SK-N-SH treated with all-trans-retinoic acid at 6 μM for 48 hours (cell line): ENCODE measurements at regions not wholly inside any gene's neighbourhood (a gene's known extent, or its start where the extent isn't known, plus 50 kb on each side); places are given as distances from the start of the nearest gene placed in this dataset.

ENCODE experiments used
- ATAC-seq: fragments of 200-7000 bp; cut with Tn5 transposase; 3 replicates; pipeline ENCODE4 v1.9.1; 2020; ENCODE audit warnings: mild to moderate bottlenecking, moderate library complexity
- BACH2 ChIP-seq: fragments of 250-450 bp; sonication (Bioruptor Pico); IDR thresholded peaks from 2 replicates; pipeline ENCODE4 v1.9.0; 2021; ENCODE audit warnings: mild to moderate bottlenecking, borderline replicate concordance
- CSDC2 ChIP-seq: fragments of 250-450 bp; sonication (Bioruptor Pico); IDR thresholded peaks from 2 replicates; pipeline ENCODE4 v1.5.0; 2020; ENCODE audit warnings: mild to moderate bottlenecking, moderate library complexity
- ESRRG ChIP-seq: fragments of 250-450 bp; sonication (Bioruptor Pico); IDR thresholded peaks from 2 replicates; pipeline ENCODE4 v1.6.1; 2021; ENCODE audit warnings: mild to moderate bottlenecking
- GLIS3 ChIP-seq: fragments of 250-450 bp; sonication (Bioruptor Pico); IDR thresholded peaks from 2 replicates; pipeline ENCODE4 v1.5.0; 2020; ENCODE audit warnings: mild to moderate bottlenecking, moderate library complexity
- ISL1 ChIP-seq: fragments of 250-450 bp; sonication (Bioruptor Pico); IDR thresholded peaks from 2 replicates; pipeline ENCODE4 v2.1.2; 2022; ENCODE audit warnings: mild to moderate bottlenecking, moderate library complexity
- OSR1 ChIP-seq: fragments of 250-450 bp; sonication (Bioruptor Pico); IDR thresholded peaks from 2 replicates; pipeline ENCODE4 v1.8.0; 2022; ENCODE audit warnings: moderate library complexity, mild to moderate bottlenecking, inconsistent platforms
- PPARA ChIP-seq: fragments of 250-450 bp; sonication (Bioruptor Pico); IDR thresholded peaks from 2 replicates; pipeline ENCODE4 v1.5.0; 2020; ENCODE audit warnings: mild to moderate bottlenecking, borderline replicate concordance
- RARB ChIP-seq: fragments of 250-450 bp; sonication (Bioruptor Pico); IDR thresholded peaks from 2 replicates; pipeline ENCODE4 v1.8.0; 2021; ENCODE audit warnings: mild to moderate bottlenecking, moderate library complexity
- SNAI2 ChIP-seq: fragments of 250-450 bp; sonication (Bioruptor Pico); IDR thresholded peaks from 2 replicates; pipeline ENCODE4 v1.5.0; 2020; ENCODE audit warnings: mild to moderate bottlenecking, moderate library complexity
- TCF4 ChIP-seq: fragments of 250-450 bp; sonication (Bioruptor Pico); IDR thresholded peaks from 2 replicates; pipeline ENCODE4 v1.8.0; 2021; ENCODE audit warnings: mild to moderate bottlenecking, moderate library complexity, borderline replicate concordance
- TOX ChIP-seq: fragments of 250-450 bp; sonication (Bioruptor Pico); IDR thresholded peaks from 2 replicates; pipeline ENCODE4 v1.8.0; 2021; ENCODE audit warnings: mild to moderate bottlenecking, moderate library complexity, borderline replicate concordance
- ZC3H10 ChIP-seq: fragments of 250-450 bp; sonication (Bioruptor Pico); IDR thresholded peaks from 2 replicates; pipeline ENCODE4 v1.5.1; 2021; ENCODE audit warnings: mild to moderate bottlenecking, moderate library complexity
- ZFP30 ChIP-seq: fragments of 450-650 bp; formaldehyde crosslinking; IDR thresholded peaks from 2 replicates; pipeline ENCODE4 v1.5.0; 2022; ENCODE audit warnings: mild to moderate bottlenecking, moderate library complexity
- ZNF565 ChIP-seq: fragments of 450-650 bp; formaldehyde crosslinking; conservative IDR thresholded peaks from 2 replicates; pipeline ENCODE4 v1.5.0; 2020; ENCODE audit warnings: low read depth, mild to moderate bottlenecking, moderate library complexity
- ZNF8 ChIP-seq: fragments of 450-650 bp; formaldehyde crosslinking; IDR thresholded peaks from 2 replicates; pipeline ENCODE4 v1.5.0; 2020; ENCODE audit warnings: mild to moderate bottlenecking, moderate library complexity
- TF ChIP-seq, protein P1 (sequence below): fragments of 250-450 bp; sonication (Bioruptor Pico); IDR thresholded peaks from 2 replicates; pipeline ENCODE4 v1.5.1; 2021; ENCODE audit warnings: mild to moderate bottlenecking, moderate library complexity
- TF ChIP-seq, protein P2 (sequence below): fragments of 250-450 bp; sonication (Bioruptor Pico); IDR thresholded peaks from 2 replicates; pipeline ENCODE4 v1.8.0; 2020; ENCODE audit warnings: mild to moderate bottlenecking, moderate library complexity, borderline replicate concordance
- TF ChIP-seq, protein P3 (sequence below): fragments of 250-450 bp; sonication (Bioruptor Pico); IDR thresholded peaks from 2 replicates; pipeline ENCODE4 v1.5.0; 2020; ENCODE audit warnings: mild to moderate bottlenecking, moderate library complexity
- TF ChIP-seq, protein P4 (sequence below): fragments of 250-450 bp; sonication (Bioruptor Pico); IDR thresholded peaks from 2 replicates; pipeline ENCODE4 v1.8.0; 2021; ENCODE audit warnings: low read depth, mild to moderate bottlenecking, moderate library complexity, borderline replicate concordance
- TF ChIP-seq, protein P5 (sequence below): fragments of 250-450 bp; sonication (Bioruptor Pico); IDR thresholded peaks from 2 replicates; pipeline ENCODE4 v1.5.1; 2020; ENCODE audit warnings: low read depth, mild to moderate bottlenecking, moderate library complexity

DNA sequence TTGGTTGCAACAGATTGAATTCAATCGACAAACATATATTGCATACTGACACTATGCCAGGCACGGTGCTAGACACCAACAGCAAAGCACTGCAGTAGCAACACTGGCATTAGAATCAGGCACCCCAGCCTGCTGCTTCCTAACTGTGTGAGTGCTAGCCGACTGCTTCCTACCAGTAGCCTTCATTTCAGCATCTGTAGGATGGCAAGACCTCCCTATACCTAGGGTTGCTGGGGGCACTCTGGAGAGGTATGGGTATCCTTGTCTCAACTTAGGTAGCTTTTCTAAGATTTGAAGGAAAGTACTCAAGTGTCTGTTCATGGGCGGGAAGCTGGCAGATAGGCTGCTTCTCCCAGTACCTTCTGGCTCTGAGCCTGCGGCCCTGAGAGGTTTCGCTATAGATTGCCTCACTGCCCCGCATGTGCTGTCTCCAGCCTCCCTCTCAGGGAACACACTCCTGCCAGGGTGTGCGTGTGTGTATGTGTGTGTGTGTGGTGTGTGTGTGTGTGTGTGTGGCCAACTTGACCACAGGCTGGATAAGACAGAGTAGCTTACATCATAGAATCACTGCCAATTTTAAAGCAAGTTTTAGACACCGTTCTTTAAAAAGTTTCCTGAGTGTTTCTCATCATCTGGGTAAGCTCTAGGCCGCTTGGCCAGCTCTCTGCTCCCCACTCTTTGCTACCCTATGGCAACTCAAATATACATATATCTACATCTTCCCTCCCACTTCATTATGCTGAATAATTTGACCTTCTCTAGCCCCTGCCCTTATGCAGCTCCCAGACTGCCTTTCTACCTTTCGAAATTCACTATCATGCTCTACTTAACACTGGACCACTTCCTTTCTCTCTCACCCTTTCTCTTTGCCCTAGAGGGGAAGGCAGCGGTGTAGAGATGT lies 97.0 kb upstream of the PJA1 start:
- ATAC-seq = no peak
- TF ChIP-seq, protein P1, sequence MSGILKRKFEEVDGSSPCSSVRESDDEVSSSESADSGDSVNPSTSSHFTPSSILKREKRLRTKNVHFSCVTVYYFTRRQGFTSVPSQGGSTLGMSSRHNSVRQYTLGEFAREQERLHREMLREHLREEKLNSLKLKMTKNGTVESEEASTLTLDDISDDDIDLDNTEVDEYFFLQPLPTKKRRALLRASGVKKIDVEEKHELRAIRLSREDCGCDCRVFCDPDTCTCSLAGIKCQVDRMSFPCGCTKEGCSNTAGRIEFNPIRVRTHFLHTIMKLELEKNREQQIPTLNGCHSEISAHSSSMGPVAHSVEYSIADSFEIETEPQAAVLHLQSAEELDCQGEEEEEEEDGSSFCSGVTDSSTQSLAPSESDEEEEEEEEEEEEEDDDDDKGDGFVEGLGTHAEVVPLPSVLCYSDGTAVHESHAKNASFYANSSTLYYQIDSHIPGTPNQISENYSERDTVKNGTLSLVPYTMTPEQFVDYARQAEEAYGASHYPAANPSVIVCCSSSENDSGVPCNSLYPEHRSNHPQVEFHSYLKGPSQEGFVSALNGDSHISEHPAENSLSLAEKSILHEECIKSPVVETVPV = no peak
- TF ChIP-seq ZNF565 (no peak), CSDC2 (CRISPR knock-in tag) (no peak), OSR1 (CRISPR knock-in tag) (no peak), PPARA (no peak)
- TF ChIP-seq, protein P2, sequence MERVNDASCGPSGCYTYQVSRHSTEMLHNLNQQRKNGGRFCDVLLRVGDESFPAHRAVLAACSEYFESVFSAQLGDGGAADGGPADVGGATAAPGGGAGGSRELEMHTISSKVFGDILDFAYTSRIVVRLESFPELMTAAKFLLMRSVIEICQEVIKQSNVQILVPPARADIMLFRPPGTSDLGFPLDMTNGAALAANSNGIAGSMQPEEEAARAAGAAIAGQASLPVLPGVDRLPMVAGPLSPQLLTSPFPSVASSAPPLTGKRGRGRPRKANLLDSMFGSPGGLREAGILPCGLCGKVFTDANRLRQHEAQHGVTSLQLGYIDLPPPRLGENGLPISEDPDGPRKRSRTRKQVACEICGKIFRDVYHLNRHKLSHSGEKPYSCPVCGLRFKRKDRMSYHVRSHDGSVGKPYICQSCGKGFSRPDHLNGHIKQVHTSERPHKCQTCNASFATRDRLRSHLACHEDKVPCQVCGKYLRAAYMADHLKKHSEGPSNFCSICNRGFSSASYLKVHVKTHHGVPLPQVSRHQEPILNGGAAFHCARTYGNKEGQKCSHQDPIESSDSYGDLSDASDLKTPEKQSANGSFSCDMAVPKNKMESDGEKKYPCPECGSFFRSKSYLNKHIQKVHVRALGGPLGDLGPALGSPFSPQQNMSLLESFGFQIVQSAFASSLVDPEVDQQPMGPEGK (CRISPR knock-in tag) = no peak
- TF ChIP-seq, protein P3, sequence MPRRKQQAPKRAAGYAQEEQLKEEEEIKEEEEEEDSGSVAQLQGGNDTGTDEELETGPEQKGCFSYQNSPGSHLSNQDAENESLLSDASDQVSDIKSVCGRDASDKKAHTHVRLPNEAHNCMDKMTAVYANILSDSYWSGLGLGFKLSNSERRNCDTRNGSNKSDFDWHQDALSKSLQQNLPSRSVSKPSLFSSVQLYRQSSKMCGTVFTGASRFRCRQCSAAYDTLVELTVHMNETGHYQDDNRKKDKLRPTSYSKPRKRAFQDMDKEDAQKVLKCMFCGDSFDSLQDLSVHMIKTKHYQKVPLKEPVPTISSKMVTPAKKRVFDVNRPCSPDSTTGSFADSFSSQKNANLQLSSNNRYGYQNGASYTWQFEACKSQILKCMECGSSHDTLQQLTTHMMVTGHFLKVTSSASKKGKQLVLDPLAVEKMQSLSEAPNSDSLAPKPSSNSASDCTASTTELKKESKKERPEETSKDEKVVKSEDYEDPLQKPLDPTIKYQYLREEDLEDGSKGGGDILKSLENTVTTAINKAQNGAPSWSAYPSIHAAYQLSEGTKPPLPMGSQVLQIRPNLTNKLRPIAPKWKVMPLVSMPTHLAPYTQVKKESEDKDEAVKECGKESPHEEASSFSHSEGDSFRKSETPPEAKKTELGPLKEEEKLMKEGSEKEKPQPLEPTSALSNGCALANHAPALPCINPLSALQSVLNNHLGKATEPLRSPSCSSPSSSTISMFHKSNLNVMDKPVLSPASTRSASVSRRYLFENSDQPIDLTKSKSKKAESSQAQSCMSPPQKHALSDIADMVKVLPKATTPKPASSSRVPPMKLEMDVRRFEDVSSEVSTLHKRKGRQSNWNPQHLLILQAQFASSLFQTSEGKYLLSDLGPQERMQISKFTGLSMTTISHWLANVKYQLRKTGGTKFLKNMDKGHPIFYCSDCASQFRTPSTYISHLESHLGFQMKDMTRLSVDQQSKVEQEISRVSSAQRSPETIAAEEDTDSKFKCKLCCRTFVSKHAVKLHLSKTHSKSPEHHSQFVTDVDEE (CRISPR knock-in tag) = no peak

DNA sequence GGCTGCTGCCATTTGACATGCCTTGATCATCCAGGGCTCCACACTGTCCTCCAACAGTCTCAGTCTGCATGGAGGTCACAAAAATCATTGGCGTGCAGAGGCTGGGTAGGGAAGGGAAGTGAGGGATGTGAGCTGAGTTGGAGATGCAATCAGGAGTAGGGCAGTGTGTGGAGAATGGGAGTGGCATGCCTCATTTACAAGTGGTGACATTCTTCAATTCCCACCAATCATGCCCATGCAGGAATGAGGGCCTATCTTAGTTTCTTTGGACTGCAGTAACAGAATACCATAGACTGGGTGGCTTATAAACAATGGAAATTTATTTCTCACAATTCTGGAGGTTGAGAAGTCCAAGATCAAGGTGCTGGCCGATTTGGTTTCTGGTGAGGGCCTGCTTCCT lies 94.9 kb upstream of the PJA1 start:
- TF ChIP-seq ISL1 (CRISPR knock-in tag) (no peak), GLIS3 (no peak), BACH2 (CRISPR knock-in tag) (no peak), ESRRG (CRISPR knock-in tag) (no peak), SNAI2 (no peak), RARB (CRISPR knock-in tag) (no peak), PPARA (no peak), TOX (CRISPR knock-in tag) (no peak), ZNF565 (no peak), TCF4 (CRISPR knock-in tag) (no peak), ZFP30 (no peak), ZC3H10 (CRISPR knock-in tag) (no peak), ZNF8 (CRISPR knock-in tag) (no peak)
- TF ChIP-seq, protein P1 = no peak
- TF ChIP-seq, protein P4, sequence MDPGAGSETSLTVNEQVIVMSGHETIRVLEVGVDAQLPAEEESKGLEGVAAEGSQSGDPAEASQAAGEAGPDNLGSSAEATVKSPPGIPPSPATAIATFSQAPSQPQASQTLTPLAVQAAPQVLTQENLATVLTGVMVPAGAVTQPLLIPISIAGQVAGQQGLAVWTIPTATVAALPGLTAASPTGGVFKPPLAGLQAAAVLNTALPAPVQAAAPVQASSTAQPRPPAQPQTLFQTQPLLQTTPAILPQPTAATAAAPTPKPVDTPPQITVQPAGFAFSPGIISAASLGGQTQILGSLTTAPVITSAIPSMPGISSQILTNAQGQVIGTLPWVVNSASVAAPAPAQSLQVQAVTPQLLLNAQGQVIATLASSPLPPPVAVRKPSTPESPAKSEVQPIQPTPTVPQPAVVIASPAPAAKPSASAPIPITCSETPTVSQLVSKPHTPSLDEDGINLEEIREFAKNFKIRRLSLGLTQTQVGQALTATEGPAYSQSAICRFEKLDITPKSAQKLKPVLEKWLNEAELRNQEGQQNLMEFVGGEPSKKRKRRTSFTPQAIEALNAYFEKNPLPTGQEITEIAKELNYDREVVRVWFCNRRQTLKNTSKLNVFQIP = no peak
- TF ChIP-seq, protein P5, sequence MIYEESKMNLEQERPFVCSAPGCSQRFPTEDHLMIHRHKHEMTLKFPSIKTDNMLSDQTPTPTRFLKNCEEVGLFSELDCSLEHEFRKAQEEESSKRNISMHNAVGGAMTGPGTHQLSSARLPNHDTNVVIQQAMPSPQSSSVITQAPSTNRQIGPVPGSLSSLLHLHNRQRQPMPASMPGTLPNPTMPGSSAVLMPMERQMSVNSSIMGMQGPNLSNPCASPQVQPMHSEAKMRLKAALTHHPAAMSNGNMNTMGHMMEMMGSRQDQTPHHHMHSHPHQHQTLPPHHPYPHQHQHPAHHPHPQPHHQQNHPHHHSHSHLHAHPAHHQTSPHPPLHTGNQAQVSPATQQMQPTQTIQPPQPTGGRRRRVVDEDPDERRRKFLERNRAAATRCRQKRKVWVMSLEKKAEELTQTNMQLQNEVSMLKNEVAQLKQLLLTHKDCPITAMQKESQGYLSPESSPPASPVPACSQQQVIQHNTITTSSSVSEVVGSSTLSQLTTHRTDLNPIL (CRISPR knock-in tag) = no peak
- TF ChIP-seq, protein P3 (CRISPR knock-in tag) = no peak
- ATAC-seq = no peak
